HEK293 (cell line): ENCODE measurements at regions not wholly inside any gene's neighbourhood (a gene's known extent, or its start where the extent isn't known, plus 50 kb on each side); places are given as distances from the start of the nearest gene placed in this dataset.

ENCODE experiments used
- CTCF ChIA-PET: fragments of 350-600 bp; formaldehyde crosslinking; extraction: SDS; loops from one replicate; lab custom pipeline; 2021; ENCODE audit warnings: antibody characterized with exemption; lab: Yijun Ruan, JAX
- POLR2A ChIA-PET: fragments of 300-600 bp; formaldehyde crosslinking; extraction: SDS; loops from one replicate; lab custom pipeline; 2020; ENCODE audit warnings: antibody characterized with exemption, inconsistent platforms; lab: Yijun Ruan, JAX
- H3K27ac ChIP-seq: fragments of 200-500 bp; sonication (Bioruptor generic); 2 replicates; pipeline ENCODE4 v1.5.1; 2014; ENCODE audit warnings: low read depth, low read length, control low read depth, inconsistent platforms; ENCODE audit errors: extremely low read depth
- H3K36me3 ChIP-seq, 2 experiments: fragments of 200-500 bp in 1 of 2; sonication (Bioruptor generic) in 1 of 2; 1 replicate in 1 of 2; 2 replicates in 1 of 2; pipeline ENCODE4 v1.5.1; 2014 to 2017; ENCODE audit warnings: inconsistent platforms in 2 of 2, low read length in 2 of 2; ENCODE audit not compliant: control insufficient read depth in 2 of 2, insufficient read depth in 1 of 2
- H3K4me1 ChIP-seq: fragments of 200-500 bp; sonication (Bioruptor generic); 2 replicates; pipeline ENCODE4 v1.5.1; 2014; ENCODE audit warnings: mild to moderate bottlenecking, low read length, inconsistent platforms; ENCODE audit not compliant: control insufficient read depth, insufficient read depth
- H3K4me3 ChIP-seq: 2 replicates; pipeline ENCODE4 v1.5.1; 2011; ENCODE audit warnings: low read depth, mild to moderate bottlenecking, control low read depth, low read length, moderate library complexity
- H3K9me3 ChIP-seq: fragments of 200-500 bp; sonication (Bioruptor generic); 2 replicates; pipeline ENCODE4 v1.5.1; 2014; ENCODE audit warnings: low read depth, low read length, inconsistent platforms; ENCODE audit not compliant: control insufficient read depth, insufficient read depth
- EGR2 ChIP-seq: fragments of 450-650 bp; formaldehyde crosslinking; IDR thresholded peaks from 2 replicates; pipeline ENCODE4 v1.5.1; 2016; ENCODE audit warnings: low read depth, missing biosample characterization, missing genetic modification characterization
- KLF9 ChIP-seq: fragments of 450-650 bp; formaldehyde crosslinking; IDR thresholded peaks from 2 replicates; pipeline ENCODE4 v1.5.1; 2016; ENCODE audit warnings: missing biosample characterization, missing genetic modification characterization, low read depth
- PRDM1 ChIP-seq: fragments of 450-650 bp; formaldehyde crosslinking; IDR thresholded peaks from 2 replicates; pipeline ENCODE4; 2016; ENCODE audit warnings: missing biosample characterization, missing genetic modification characterization
- TCF7L2 ChIP-seq: IDR thresholded peaks from 2 replicates; pipeline ENCODE4 v1.6.1; 2011; ENCODE audit warnings: low read depth, mild to moderate bottlenecking, inconsistent platforms, low read length, moderate library complexity, borderline replicate concordance
- ZBTB17 ChIP-seq: fragments of 450-650 bp; formaldehyde crosslinking; IDR thresholded peaks from 2 replicates; pipeline ENCODE4 v1.5.1; 2016; ENCODE audit warnings: missing biosample characterization, missing genetic modification characterization
- ZBTB48 ChIP-seq: fragments of 450-650 bp; formaldehyde crosslinking; IDR thresholded peaks from 2 replicates; pipeline ENCODE4 v1.5.1; 2016; ENCODE audit warnings: missing biosample characterization, missing genetic modification characterization
- ZFP3 ChIP-seq: fragments of 450-650 bp; formaldehyde crosslinking; IDR thresholded peaks from 2 replicates; pipeline ENCODE4 v1.5.1; 2016; ENCODE audit warnings: low read depth, missing biosample characterization, missing genetic modification characterization
- ZNF10 ChIP-seq: fragments of 450-650 bp; formaldehyde crosslinking; IDR thresholded peaks from 2 replicates; pipeline ENCODE4 v1.5.1; 2017; ENCODE audit warnings: missing biosample characterization, missing genetic modification characterization
- ZNF266 ChIP-seq: fragments of 450-650 bp; formaldehyde crosslinking; IDR thresholded peaks from 2 replicates; pipeline ENCODE4 v1.5.1; 2016; ENCODE audit warnings: missing biosample characterization, missing genetic modification characterization, low read depth
- ZNF274 ChIP-seq, 2 experiments: fragments of 200-500 bp in 1 of 2; fragments of 450-650 bp in 1 of 2; sonication (Bioruptor generic) in 1 of 2; formaldehyde crosslinking in 1 of 2; IDR thresholded peaks; 2 replicates each; pipeline versions ENCODE4 v1.5.1 to v1.6.1; 2014 to 2016; ENCODE audit warnings: borderline replicate concordance in 1 of 2, inconsistent platforms in 1 of 2, low read length in 1 of 2, missing biosample characterization in 1 of 2, missing genetic modification characterization in 1 of 2
- ZNF292 ChIP-seq: fragments of 450-650 bp; formaldehyde crosslinking; IDR thresholded peaks from 2 replicates; pipeline ENCODE4 v1.5.1; 2016; ENCODE audit warnings: low read depth, missing biosample characterization, missing genetic modification characterization, borderline replicate concordance
- ZNF366 ChIP-seq: fragments of 450-650 bp; formaldehyde crosslinking; conservative IDR thresholded peaks from 2 replicates; pipeline ENCODE4 v1.5.1; 2016; ENCODE audit warnings: missing biosample characterization, missing genetic modification characterization
- ZNF426 ChIP-seq: fragments of 450-650 bp; formaldehyde crosslinking; IDR thresholded peaks from 2 replicates; pipeline ENCODE4 v1.5.1; 2017; ENCODE audit warnings: missing biosample characterization, missing genetic modification characterization, mild to moderate bottlenecking, inconsistent platforms, moderate library complexity
- ZNF510 ChIP-seq: fragments of 450-650 bp; formaldehyde crosslinking; IDR thresholded peaks from 2 replicates; pipeline ENCODE4 v1.5.1; 2018; ENCODE audit warnings: mild to moderate bottlenecking, missing genetic modification characterization, missing biosample characterization; ENCODE audit not compliant: insufficient replicate concordance
- ZNF530 ChIP-seq: fragments of 450-650 bp; formaldehyde crosslinking; IDR thresholded peaks from 2 replicates; pipeline ENCODE4 v1.5.1; 2016; ENCODE audit warnings: low read depth, missing biosample characterization, missing genetic modification characterization
- ZNF544 ChIP-seq: fragments of 450-650 bp; formaldehyde crosslinking; IDR thresholded peaks from 2 replicates; pipeline ENCODE4 v1.5.0; 2017; ENCODE audit warnings: missing biosample characterization, missing genetic modification characterization
- ZNF571 ChIP-seq: fragments of 450-650 bp; formaldehyde crosslinking; IDR thresholded peaks from 2 replicates; pipeline ENCODE4 v1.5.0; 2017; ENCODE audit warnings: missing biosample characterization, missing genetic modification characterization
- ZNF624 ChIP-seq: fragments of 450-650 bp; formaldehyde crosslinking; IDR thresholded peaks from 2 replicates; pipeline ENCODE4 v1.5.1; 2017; ENCODE audit warnings: missing biosample characterization, missing genetic modification characterization
- ZNF629 ChIP-seq: fragments of 450-650 bp; formaldehyde crosslinking; IDR thresholded peaks from 2 replicates; pipeline ENCODE4 v1.5.1; 2017; ENCODE audit warnings: missing biosample characterization, missing genetic modification characterization
- ZSCAN16 ChIP-seq: fragments of 450-650 bp; formaldehyde crosslinking; IDR thresholded peaks from 2 replicates; pipeline ENCODE4 v1.5.1; 2016; ENCODE audit warnings: missing biosample characterization, missing genetic modification characterization
- ZXDB ChIP-seq: fragments of 450-650 bp; formaldehyde crosslinking; IDR thresholded peaks from 2 replicates; pipeline ENCODE4 v1.5.1; 2016; ENCODE audit warnings: missing biosample characterization, missing genetic modification characterization
- TF ChIP-seq, protein P1 (sequence below): fragments of 450-650 bp; formaldehyde crosslinking; IDR thresholded peaks from 2 replicates; pipeline ENCODE4 v1.5.1; 2016; ENCODE audit warnings: missing biosample characterization, missing genetic modification characterization
- TF ChIP-seq, protein P2 (sequence below): fragments of 450-650 bp; formaldehyde crosslinking; IDR thresholded peaks from 2 replicates; pipeline ENCODE4 v1.5.1; 2016; ENCODE audit warnings: missing biosample characterization, missing genetic modification characterization, borderline replicate concordance

DNA sequence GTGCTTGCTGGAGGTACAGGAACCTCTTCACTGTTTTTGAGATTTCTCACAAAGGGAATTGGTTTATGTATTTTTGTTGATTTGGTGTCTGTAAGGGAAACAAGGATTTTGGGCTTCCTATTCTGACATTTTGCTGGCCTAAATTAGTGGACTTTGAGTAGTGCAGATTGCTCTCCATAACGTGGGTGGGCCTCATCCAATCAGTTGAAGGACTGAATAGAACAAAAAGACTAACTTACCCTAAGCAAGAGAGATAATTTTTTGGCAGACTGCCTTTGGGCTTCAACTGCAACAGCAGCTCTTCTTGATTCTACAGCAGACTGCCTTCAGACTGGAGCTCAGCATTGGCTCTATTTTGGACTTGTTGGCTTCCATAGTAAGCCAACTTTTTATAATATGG is 93.2 kb downstream of the MSX2 start:
- Histone ChIP-seq H3K27ac (no peak overlapping the region), H3K9me3 (no peaks in the 10 kb centered on the region), H3K36me3 (no peaks in the 10 kb centered on the region), H3K4me1 (no peaks in the 10 kb centered on the region), H3K4me3 (no peak overlapping the region)
- CTCF ChIA-PET: interaction anchor here (0.6 to 1.4 kb wide), 4 partner anchors 11 to 506 kb away, joined by 3 to 5 read pairs (median 3); no protein-coding TSS in a partner anchor
- TF ChIP-seq ZNF10 (tag by site-specific recombination) (peak; percentile 98), ZXDB (no peak)
- POLR2A ChIA-PET: no interaction called here

DNA sequence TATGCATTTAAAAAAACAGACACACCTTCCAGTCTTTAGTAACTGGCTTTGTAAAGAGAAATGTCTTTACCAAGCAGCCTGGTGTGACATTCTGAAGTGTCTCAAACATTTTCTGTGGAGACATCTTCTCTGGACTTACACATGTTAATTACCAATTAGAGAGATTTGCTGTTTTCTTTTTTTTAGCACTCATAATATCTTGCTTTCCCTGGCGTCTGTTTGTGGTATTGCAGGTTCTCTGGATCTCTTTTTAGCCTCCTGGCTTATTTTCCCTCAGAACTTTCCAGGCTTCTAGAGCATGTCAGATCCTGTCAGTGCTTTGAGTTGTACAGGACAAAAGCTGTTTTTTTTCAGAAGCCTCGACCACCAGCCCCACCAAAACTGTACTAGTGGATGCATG is 92.5 kb downstream of the MSX2 start:
- Histone ChIP-seq H3K4me3 (no peak overlapping the region), H3K36me3 (no peaks in the 10 kb centered on the region), H3K4me1 (no peaks in the 10 kb centered on the region)
- POLR2A ChIA-PET: no interaction called here
- CTCF ChIA-PET: interaction anchor here (0.6 to 1.4 kb wide), 5 partner anchors 10 to 938 kb away, joined by 3 to 5 read pairs (median 3); no protein-coding TSS in a partner anchor
- TF ChIP-seq ZBTB17 (tag by site-specific recombination): no peak
- TF ChIP-seq ZNF530 (tag by site-specific recombination): no peak
- TF ChIP-seq PRDM1 (tag by site-specific recombination): no peak
- TF ChIP-seq, protein P1, sequence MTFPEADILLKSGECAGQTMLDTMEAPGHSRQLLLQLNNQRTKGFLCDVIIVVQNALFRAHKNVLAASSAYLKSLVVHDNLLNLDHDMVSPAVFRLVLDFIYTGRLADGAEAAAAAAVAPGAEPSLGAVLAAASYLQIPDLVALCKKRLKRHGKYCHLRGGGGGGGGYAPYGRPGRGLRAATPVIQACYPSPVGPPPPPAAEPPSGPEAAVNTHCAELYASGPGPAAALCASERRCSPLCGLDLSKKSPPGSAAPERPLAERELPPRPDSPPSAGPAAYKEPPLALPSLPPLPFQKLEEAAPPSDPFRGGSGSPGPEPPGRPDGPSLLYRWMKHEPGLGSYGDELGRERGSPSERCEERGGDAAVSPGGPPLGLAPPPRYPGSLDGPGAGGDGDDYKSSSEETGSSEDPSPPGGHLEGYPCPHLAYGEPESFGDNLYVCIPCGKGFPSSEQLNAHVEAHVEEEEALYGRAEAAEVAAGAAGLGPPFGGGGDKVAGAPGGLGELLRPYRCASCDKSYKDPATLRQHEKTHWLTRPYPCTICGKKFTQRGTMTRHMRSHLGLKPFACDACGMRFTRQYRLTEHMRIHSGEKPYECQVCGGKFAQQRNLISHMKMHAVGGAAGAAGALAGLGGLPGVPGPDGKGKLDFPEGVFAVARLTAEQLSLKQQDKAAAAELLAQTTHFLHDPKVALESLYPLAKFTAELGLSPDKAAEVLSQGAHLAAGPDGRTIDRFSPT (tag by site-specific recombination): no peak
- TF ChIP-seq ZNF571: no peak
- no peak for TF ChIP-seq ZNF366 (tag by site-specific recombination)
- TF ChIP-seq ZNF274 (IDR thresholded peaks at IDR 0.05; ENCODE audit: low read length): no peak
- no peak for TF ChIP-seq ZNF274 (tag by site-specific recombination; IDR thresholded peaks at IDR 0.05; ENCODE audit: borderline replicate concordance)
- TF ChIP-seq ZBTB48 (tag by site-specific recombination): no peak
- no peak for TF ChIP-seq ZFP3
- TF ChIP-seq, all 188 proteins: peak for 0
- Histone ChIP-seq H3K27ac (no peak overlapping the region), H3K9me3 (no peaks in the 10 kb centered on the region)

DNA sequence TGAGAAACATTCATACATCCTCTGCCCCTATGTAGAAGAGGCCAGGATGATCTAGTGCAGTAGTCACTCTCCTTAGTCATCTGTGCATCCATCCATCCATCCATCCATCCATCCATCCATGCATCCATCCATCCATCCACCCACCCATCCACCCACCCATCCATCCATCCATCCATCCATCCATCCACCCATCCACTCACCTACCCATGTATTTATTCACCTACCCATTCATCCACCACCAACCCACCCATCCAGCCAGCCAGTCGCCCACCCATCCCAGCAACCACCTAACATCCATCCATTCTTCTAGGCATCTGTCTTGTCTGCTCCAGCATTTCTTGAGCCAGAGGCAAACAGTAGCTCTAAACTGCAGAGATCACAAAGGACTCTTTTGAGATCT is 87.1 kb downstream of the MSX2 start:
- CTCF ChIA-PET: interaction anchor here (0.6 kb wide), 1 partner anchor 975 kb away, joined by 3 read pairs; no protein-coding TSS in a partner anchor
- Histone ChIP-seq H3K9me3 (no peaks in the 10 kb centered on the region), H3K4me3 (no peak overlapping the region), H3K27ac (no peak overlapping the region), H3K4me1 (no peaks in the 10 kb centered on the region), H3K36me3 (no peaks in the 10 kb centered on the region)
- POLR2A ChIA-PET: no interaction called here
- TF ChIP-seq, protein P2, sequence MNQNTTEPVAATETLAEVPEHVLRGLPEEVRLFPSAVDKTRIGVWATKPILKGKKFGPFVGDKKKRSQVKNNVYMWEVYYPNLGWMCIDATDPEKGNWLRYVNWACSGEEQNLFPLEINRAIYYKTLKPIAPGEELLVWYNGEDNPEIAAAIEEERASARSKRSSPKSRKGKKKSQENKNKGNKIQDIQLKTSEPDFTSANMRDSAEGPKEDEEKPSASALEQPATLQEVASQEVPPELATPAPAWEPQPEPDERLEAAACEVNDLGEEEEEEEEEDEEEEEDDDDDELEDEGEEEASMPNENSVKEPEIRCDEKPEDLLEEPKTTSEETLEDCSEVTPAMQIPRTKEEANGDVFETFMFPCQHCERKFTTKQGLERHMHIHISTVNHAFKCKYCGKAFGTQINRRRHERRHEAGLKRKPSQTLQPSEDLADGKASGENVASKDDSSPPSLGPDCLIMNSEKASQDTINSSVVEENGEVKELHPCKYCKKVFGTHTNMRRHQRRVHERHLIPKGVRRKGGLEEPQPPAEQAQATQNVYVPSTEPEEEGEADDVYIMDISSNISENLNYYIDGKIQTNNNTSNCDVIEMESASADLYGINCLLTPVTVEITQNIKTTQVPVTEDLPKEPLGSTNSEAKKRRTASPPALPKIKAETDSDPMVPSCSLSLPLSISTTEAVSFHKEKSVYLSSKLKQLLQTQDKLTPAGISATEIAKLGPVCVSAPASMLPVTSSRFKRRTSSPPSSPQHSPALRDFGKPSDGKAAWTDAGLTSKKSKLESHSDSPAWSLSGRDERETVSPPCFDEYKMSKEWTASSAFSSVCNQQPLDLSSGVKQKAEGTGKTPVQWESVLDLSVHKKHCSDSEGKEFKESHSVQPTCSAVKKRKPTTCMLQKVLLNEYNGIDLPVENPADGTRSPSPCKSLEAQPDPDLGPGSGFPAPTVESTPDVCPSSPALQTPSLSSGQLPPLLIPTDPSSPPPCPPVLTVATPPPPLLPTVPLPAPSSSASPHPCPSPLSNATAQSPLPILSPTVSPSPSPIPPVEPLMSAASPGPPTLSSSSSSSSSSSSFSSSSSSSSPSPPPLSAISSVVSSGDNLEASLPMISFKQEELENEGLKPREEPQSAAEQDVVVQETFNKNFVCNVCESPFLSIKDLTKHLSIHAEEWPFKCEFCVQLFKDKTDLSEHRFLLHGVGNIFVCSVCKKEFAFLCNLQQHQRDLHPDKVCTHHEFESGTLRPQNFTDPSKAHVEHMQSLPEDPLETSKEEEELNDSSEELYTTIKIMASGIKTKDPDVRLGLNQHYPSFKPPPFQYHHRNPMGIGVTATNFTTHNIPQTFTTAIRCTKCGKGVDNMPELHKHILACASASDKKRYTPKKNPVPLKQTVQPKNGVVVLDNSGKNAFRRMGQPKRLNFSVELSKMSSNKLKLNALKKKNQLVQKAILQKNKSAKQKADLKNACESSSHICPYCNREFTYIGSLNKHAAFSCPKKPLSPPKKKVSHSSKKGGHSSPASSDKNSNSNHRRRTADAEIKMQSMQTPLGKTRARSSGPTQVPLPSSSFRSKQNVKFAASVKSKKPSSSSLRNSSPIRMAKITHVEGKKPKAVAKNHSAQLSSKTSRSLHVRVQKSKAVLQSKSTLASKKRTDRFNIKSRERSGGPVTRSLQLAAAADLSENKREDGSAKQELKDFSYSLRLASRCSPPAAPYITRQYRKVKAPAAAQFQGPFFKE (tag by site-specific recombination): no peak
- TF ChIP-seq ZNF624 (tag by site-specific recombination) (no peak), ZSCAN16 (tag by site-specific recombination) (no peak), ZNF510 (tag by site-specific recombination) (no peak), EGR2 (peak; percentile 79), ZNF10 (tag by site-specific recombination) (no peak), KLF9 (tag by site-specific recombination) (no peak), ZNF266 (tag by site-specific recombination) (no peak), TCF7L2 (no peak), ZNF292 (tag by site-specific recombination) (no peak), ZNF544 (no peak), ZNF629 (tag by site-specific recombination) (no peak), ZNF426 (no peak)
